ENCODE measurements at regions not wholly inside any gene's neighbourhood (a gene's known extent, or its start where the extent isn't known, plus 50 kb on each side); places are given as distances from the start of the nearest gene placed in this dataset.

GRCh38 chr18:67980241-67980640 lies 463.7 kb upstream of the DSEL start:
- 79 to 80% methylated on average over 2 of the region's 2 CpGs for WGBS, 2 donors
- ATAC-seq (ENCODE audit: low FRiP score in 2 of 2), result no peak

GRCh38 chr18:67977067-67977616 lies 460.6 kb upstream of the DSEL start:
- Histone ChIP-seq H3K27me3 (no peaks in the 10 kb centered on the region), H3K4me1 (no peaks in the 10 kb centered on the region), H3K27ac (no peak overlapping the region), H3K9me3 (no peaks in the 10 kb centered on the region), H3K36me3 (no peaks in the 10 kb centered on the region), H3K4me3 (no peak overlapping the region)
- no peak for TF ChIP-seq EP300 (IDR thresholded peaks at IDR 0.05)
- TF ChIP-seq CTCF (IDR thresholded peaks at IDR 0.05), result no peak
- no peak for TF ChIP-seq POLR2AphosphoS5 (IDR thresholded peaks at IDR 0.05)
- no peak for TF ChIP-seq POLR2A (IDR thresholded peaks at IDR 0.05)
- peak in 1 of 2 donors; percentile 19 for DNase-seq
- WGBS, 2 donors, result 68 to 82% methylated on average over 7 of the region's 7 CpGs
- ATAC-seq (ENCODE audit: low FRiP score in 2 of 2), result no peak

More at GRCh38 chr18:67980241-67980640, 463.7 kb upstream of the DSEL start:
- Histone ChIP-seq H3K27ac (no peak overlapping the region), H3K9me3 (no peaks in the 10 kb centered on the region), H3K36me3 (no peaks in the 10 kb centered on the region), H3K4me3 (no peak overlapping the region), H3K4me1 (no peaks in the 10 kb centered on the region), H3K27me3 (no peaks in the 10 kb centered on the region)
- TF ChIP-seq CTCF (IDR thresholded peaks at IDR 0.05) (no peak), POLR2AphosphoS5 (IDR thresholded peaks at IDR 0.05) (no peak), POLR2A (IDR thresholded peaks at IDR 0.05) (no peak), EP300 (IDR thresholded peaks at IDR 0.05) (no peak)
- DNase-seq, result no peak

- Histone ChIP-seq H3K27me3 (no peaks in the 10 kb centered on the region), H3K4me1 (no peaks in the 10 kb centered on the region), H3K9me3 (no peaks in the 10 kb centered on the region), H3K27ac (no peak overlapping the region), H3K36me3 (no peaks in the 10 kb centered on the region), H3K4me3 (no peak overlapping the region)
- ATAC-seq (ENCODE audit: low FRiP score in 2 of 2) (no peak), DNase-seq (no peak)
- WGBS, 2 donors, result 65 to 81% methylated on average over 1 of the region's 1 CpG
- TF ChIP-seq POLR2A (IDR thresholded peaks at IDR 0.05), result no peak
- TF ChIP-seq EP300 (IDR thresholded peaks at IDR 0.05), result no peak
- TF ChIP-seq POLR2AphosphoS5 (IDR thresholded peaks at IDR 0.05), result no peak
- no peak for TF ChIP-seq CTCF (IDR thresholded peaks at IDR 0.05)
These were observed 457.4 kb upstream of the DSEL start for GRCh38 chr18:67973916-67974315.

GRCh38 chr18:67969458-67969857 lies 452.9 kb upstream of the DSEL start:
- no peaks in the 10 kb centered on the region for H3K27me3 ChIP-seq
- ATAC-seq (ENCODE audit: low FRiP score in 2 of 2) (no peak), DNase-seq (no peak)
- TF ChIP-seq CTCF (IDR thresholded peaks at IDR 0.05), result no peak
- no peak for TF ChIP-seq EP300 (IDR thresholded peaks at IDR 0.05)
- no peak for TF ChIP-seq POLR2AphosphoS5 (IDR thresholded peaks at IDR 0.05)
- no peak for TF ChIP-seq POLR2A (IDR thresholded peaks at IDR 0.05)
- H3K36me3 ChIP-seq, result no peaks in the 10 kb centered on the region
- WGBS, 2 donors, result 72 to 81% methylated on average over 1 of the region's 1 CpG
- no peaks in the 10 kb centered on the region for H3K9me3 ChIP-seq
- no peak overlapping the region for H3K27ac ChIP-seq
- H3K4me1 ChIP-seq, result no peaks in the 10 kb centered on the region
- H3K4me3 ChIP-seq, result no peak overlapping the region

- no peaks in the 10 kb centered on the region for H3K9me3 ChIP-seq
- no peaks in the 10 kb centered on the region for H3K36me3 ChIP-seq
- no peak for ATAC-seq (ENCODE audit: low FRiP score in 2 of 2)
- H3K4me3 ChIP-seq, result no peak overlapping the region
- TF ChIP-seq POLR2AphosphoS5 (IDR thresholded peaks at IDR 0.05) (no peak), CTCF (IDR thresholded peaks at IDR 0.05) (no peak), POLR2A (IDR thresholded peaks at IDR 0.05) (no peak), EP300 (IDR thresholded peaks at IDR 0.05) (no peak)
- no peaks in the 10 kb centered on the region for H3K27me3 ChIP-seq
- no peaks in the 10 kb centered on the region for H3K4me1 ChIP-seq
- DNase-seq, result no peak
- WGBS, 2 donors, result 73 to 88% methylated on average over 1 of the region's 1 CpG
- no peak overlapping the region for H3K27ac ChIP-seq
These were observed 449.7 kb upstream of the DSEL start for GRCh38 chr18:67966224-67966623.

Data from upper lobe of left lung (tissue), 6 donors.